GM08714 (cell line): ENCODE measurements at regions not wholly inside any gene's neighbourhood (a gene's known extent, or its start where the extent isn't known, plus 50 kb on each side); places are given as distances from the start of the nearest gene placed in this dataset.

Source experiments
- H3K4me3 ChIP-seq: fragments of 200-500 bp; sonication (Bioruptor generic); 2 replicates; pipeline ENCODE4 v1.5.1; 2014; ENCODE audit warnings: mild to moderate bottlenecking, low read length, inconsistent platforms
- ZNF274 ChIP-seq: IDR thresholded peaks from 2 replicates; pipeline ENCODE4 v1.6.1; 2012; ENCODE audit warnings: mild to moderate bottlenecking, low read depth, low read length

- TF ChIP-seq ZNF274, result no peak
- no peak overlapping the region for H3K4me3 ChIP-seq
These were observed 216.9 kb downstream of the C9orf50 start for GRCh38 chr9:129403779-129404620.

DNA sequence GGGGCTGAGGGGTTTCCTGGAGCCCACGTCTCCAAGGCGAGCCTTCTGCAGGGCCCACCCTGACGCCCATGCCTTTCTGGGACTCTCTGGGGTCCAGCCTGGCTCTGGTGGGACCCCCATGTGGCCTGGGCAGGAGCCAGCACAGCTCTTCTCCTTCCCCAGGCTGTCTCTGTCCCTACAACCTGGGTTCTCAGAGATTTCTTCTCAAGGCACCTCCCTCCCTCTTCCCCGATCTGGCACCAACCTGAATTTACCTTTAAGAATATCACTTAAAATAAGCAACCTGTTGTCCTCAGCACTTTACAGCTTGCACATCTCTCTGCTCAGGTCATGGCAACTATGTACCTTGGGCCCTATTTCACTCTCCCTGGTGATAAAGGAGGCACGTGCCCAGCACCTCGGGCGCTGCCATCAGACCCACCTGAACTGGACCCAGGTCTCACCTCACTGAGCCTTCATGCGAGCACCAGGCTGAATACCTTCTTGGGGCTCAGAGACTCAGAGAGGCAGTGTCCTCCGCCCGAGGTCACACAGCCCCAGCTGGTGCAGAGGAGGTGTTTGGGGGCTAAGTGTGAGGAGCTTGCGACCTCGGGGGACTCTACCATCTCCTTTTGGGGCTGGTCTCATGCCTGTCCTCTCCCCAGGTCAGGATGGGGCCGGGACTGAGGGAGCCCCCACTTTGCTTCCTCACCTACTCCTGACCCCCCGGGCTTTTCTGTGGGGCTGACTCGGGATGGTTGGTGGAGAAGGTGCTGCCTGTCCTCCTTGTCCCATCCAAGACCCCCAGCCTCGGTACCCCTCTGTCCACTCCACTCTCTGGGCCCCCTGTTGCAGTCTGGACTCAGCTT lies 217.7 kb downstream of the C9orf50 start:
- H3K4me3 ChIP-seq, result no peak overlapping the region
- TF ChIP-seq ZNF274, result no peak

- no peak overlapping the region for H3K4me3 ChIP-seq
- no peak for TF ChIP-seq ZNF274
These were observed 218.5 kb downstream of the C9orf50 start for GRCh38 chr9:129402371-129402739.

- H3K4me3 ChIP-seq, result no peak overlapping the region
- TF ChIP-seq ZNF274, result no peak
These were observed 219.1 kb downstream of the C9orf50 start for GRCh38 chr9:129401623-129402370.

GRCh38 chr9:129400971-129401622 lies 219.8 kb downstream of the C9orf50 start:
- no peak overlapping the region for H3K4me3 ChIP-seq
- no peak for TF ChIP-seq ZNF274

DNA sequence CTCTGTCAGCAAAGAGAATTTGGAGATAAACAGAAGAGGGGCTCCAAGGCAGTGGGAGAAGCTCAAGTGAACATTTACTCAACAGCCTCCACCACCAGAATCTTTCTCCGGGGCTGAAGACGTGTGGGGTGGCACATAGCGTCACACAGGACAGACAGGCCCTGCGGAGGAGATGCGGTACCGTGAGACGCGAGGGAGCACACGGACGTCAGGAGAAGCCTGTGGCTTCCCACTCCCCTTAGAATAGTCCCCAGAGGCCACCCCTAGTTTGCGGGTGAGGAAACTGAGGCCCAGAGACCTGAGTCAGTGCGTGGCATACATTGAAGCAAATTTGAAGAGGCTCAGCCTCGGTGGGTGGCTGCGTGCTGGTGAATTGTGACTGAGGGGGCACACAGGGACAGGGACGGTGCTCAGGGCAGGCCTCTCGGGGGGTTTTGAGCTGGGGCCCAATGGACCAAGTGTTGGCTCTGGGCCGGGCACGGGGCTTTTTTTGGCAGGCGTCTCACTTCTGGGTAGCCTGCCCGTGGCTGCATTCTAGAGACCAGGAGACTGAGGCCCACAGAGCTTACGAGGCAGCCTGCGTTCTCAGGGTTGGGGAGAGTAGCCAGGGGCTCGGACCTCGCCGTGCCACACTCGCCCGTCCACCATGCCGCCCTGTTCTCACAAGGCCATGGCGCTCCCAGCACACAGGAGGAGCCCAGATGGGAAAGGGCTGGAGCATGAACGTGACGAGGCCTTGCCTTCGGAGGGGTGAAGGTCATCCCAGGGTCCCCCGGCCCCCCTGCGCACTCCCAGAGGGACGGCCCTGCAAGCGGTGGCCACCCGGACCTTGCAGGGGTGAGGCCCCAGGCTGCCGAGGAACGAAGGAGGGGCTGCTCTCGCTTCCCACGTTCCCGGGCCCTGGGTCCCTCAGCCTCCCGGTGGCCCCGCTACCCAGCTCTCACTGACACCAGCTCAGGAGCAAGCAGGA lies 220.6 kb downstream of the C9orf50 start:
- no peak for TF ChIP-seq ZNF274
- H3K4me3 ChIP-seq, result no peak overlapping the region

- no peak for TF ChIP-seq ZNF274
- H3K4me3 ChIP-seq, result no peak overlapping the region
These were observed 221.3 kb downstream of the C9orf50 start for GRCh38 chr9:129399634-129399990.

GRCh38 chr9:129398961-129399633 lies 221.0 kb upstream of the IER5L start:
- TF ChIP-seq ZNF274, result no peak
- no peak overlapping the region for H3K4me3 ChIP-seq

GRCh38 chr9:129398101-129398960 lies 220.3 kb upstream of the IER5L start:
- no peak for TF ChIP-seq ZNF274
- H3K4me3 ChIP-seq, result no peak overlapping the region

DNA sequence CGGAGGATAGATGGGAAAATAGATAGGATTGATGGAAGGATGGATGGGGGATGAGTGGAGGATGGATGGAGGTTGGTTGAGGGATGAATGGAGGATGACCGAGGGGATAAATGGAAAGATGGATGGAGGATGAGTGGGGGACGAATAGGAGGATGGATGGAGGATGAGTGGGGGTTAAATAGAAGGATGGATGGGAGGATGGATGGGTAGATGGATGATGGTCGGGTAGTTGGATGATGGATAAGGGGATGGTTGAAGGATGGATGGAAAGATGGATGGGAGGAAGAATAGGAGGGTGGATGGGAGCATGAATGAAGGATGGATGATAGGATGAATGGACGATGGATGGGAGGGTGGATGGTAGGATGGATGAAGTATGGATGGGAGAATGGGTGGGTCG lies 219.3 kb upstream of the IER5L start:
- H3K4me3 ChIP-seq, result no peak overlapping the region
- TF ChIP-seq ZNF274, result no peak

GRCh38 chr9:129396365-129396708 lies 218.3 kb upstream of the IER5L start:
- no peak overlapping the region for H3K4me3 ChIP-seq
- TF ChIP-seq ZNF274, result no peak
